B cell (primary cell): ENCODE measurements at regions not wholly inside any gene's neighbourhood (a gene's known extent, or its start where the extent isn't known, plus 50 kb on each side); places are given as distances from the start of the nearest gene placed in this dataset.

Experiments
- ATAC-seq: fragments of 200-7000 bp; cut with Tn5 transposase; one replicate; pipeline ENCODE4 v1.10.0; 2021; ENCODE audit warnings: low read depth, mild to moderate bottlenecking, moderate number of reproducible peaks, moderate library complexity
- CTCF ChIA-PET: fragments of 350-600 bp; sonication (Branson Sonifier 250); formaldehyde crosslinking; loops from one replicate; lab custom pipeline; 2021; ENCODE audit warnings: antibody characterized with exemption, inconsistent platforms; lab: Charles Lee
- POLR2A ChIA-PET: fragments of 350-600 bp; sonication (Branson Sonifier 250); formaldehyde crosslinking; loops from one replicate; lab custom pipeline; 2021; ENCODE audit warnings: antibody characterized with exemption; lab: Charles Lee
- DNase-seq: peaks from one replicate; pipeline ENCODE4 v3.0.0; 2013
- H2AFZ ChIP-seq: 2 replicates; pipeline ENCODE4 v1.6.1; 2012; ENCODE audit warnings: mild to moderate bottlenecking, low read depth, low read length; ENCODE audit not compliant: insufficient read depth, poor library complexity, severe bottlenecking
- H3K27ac ChIP-seq, 2 donors: 1 replicate in 1 of 2; 2 replicates in 1 of 2; pipeline ENCODE4 v1.5.1; 2012 to 2013; ENCODE audit warnings: low read length in 2 of 2, mild to moderate bottlenecking in 2 of 2, moderate library complexity in 1 of 2
- H3K27me3 ChIP-seq, 4 experiments: fragments of 200-600 bp in 1 of 4; sonication (generic) in 1 of 4; replicated peaks in 1 of 4; 1 replicate in 2 of 4; 2 replicates in 2 of 4; pipeline versions ENCODE4 v1.6.1 to v1.7.0; 2013 to 2016; ENCODE audit warnings: low read length in 3 of 4, mild to moderate bottlenecking in 2 of 4, mixed read lengths in 1 of 4, moderate library complexity in 1 of 4; ENCODE audit not compliant: insufficient read depth in 4 of 4, control insufficient read depth in 3 of 4; ENCODE audit errors: control extremely low read depth in 1 of 4
- H3K36me3 ChIP-seq, 2 experiments: replicated peaks in 1 of 2; 1 replicate in 1 of 2; 2 replicates in 1 of 2; pipeline versions ENCODE4 v1.6.1 to v1.7.1; 2013; ENCODE audit warnings: low read length in 1 of 2; ENCODE audit not compliant: insufficient read depth in 2 of 2, control insufficient read depth in 1 of 2; ENCODE audit errors: control extremely low read depth in 1 of 2, extremely low read depth in 1 of 2
- H3K4me1 ChIP-seq, 2 donors: fragments of 200-600 bp in 1 of 2; sonication (generic) in 1 of 2; 1 replicate in 1 of 2; 2 replicates in 1 of 2; pipeline versions ENCODE4 v1.5.1 to v1.6.1; 2013 to 2017; ENCODE audit warnings: low read length in 2 of 2; ENCODE audit not compliant: control insufficient read depth in 2 of 2, insufficient read depth in 2 of 2
- H3K4me2 ChIP-seq: replicated peaks from 2 replicates; pipeline ENCODE3; 2012; ENCODE audit warnings: mild to moderate bottlenecking, low read depth, low read length; ENCODE audit not compliant: poor library complexity, severe bottlenecking
- H3K4me3 ChIP-seq, 5 experiments: fragments of 200-600 bp in 1 of 5; sonication (generic) in 1 of 5; 1 replicate in 3 of 5; 2 replicates in 2 of 5; pipeline versions ENCODE4 v1.5.1 to v1.7.0; 2011 to 2016; ENCODE audit warnings: low read length in 4 of 5, mild to moderate bottlenecking in 4 of 5, low read depth in 2 of 5, control low read depth in 1 of 5, moderate library complexity in 1 of 5; ENCODE audit not compliant: insufficient read depth in 1 of 5; ENCODE audit errors: control extremely low read depth in 1 of 5, extremely low read depth in 1 of 5
- H3K79me2 ChIP-seq: fragments of 200-600 bp; sonication (generic); one replicate; pipeline ENCODE4 v1.6.0; 2016; ENCODE audit warnings: low read length; ENCODE audit not compliant: control insufficient read depth, insufficient read depth
- H3K9ac ChIP-seq: fragments of 200-600 bp; sonication (generic); 2 replicates; pipeline ENCODE4 v1.6.1; 2017; ENCODE audit warnings: mild to moderate bottlenecking, low read length, moderate library complexity
- H3K9me3 ChIP-seq, 3 donors: one replicate each; pipeline versions ENCODE4 v1.6.1 to v1.7.1; 2013; ENCODE audit warnings: low read length in 2 of 3; ENCODE audit not compliant: control insufficient read depth in 2 of 3, insufficient read depth in 1 of 3; ENCODE audit errors: control extremely low read depth in 1 of 3
- H4K20me1 ChIP-seq: 2 replicates; pipeline ENCODE4 v1.6.0; 2012; ENCODE audit warnings: mild to moderate bottlenecking, low read length; ENCODE audit not compliant: insufficient read depth, control insufficient read depth, poor library complexity, severe bottlenecking
- H3K27ac Mint-ChIP-seq: one replicate; pipeline ENCODE4 v1.8.0; 2021; ENCODE audit warnings: mixed read lengths
- H3K27me3 Mint-ChIP-seq: one replicate; pipeline ENCODE4 v1.8.0; 2021; ENCODE audit warnings: mixed read lengths
- H3K4me1 Mint-ChIP-seq: one replicate; pipeline ENCODE4 v1.8.0; 2021; ENCODE audit warnings: mixed read lengths
- H3K4me3 Mint-ChIP-seq: one replicate; pipeline ENCODE4 v1.8.0; 2021; ENCODE audit warnings: mixed read lengths
- H3K9me3 Mint-ChIP-seq: one replicate; pipeline ENCODE4 v1.8.0; 2022; ENCODE audit warnings: mixed read lengths; ENCODE audit not compliant: insufficient read depth
- CTCF ChIP-seq: fragments of 200-600 bp; IDR thresholded peaks from one replicate; pipeline ENCODE4 v1.8.0; 2022; ENCODE audit warnings: antibody characterized with exemption, mild to moderate bottlenecking
- EZH2 ChIP-seq: IDR thresholded peaks from 2 replicates; pipeline ENCODE4 v1.6.1; 2012; ENCODE audit warnings: borderline replicate concordance, low read depth, mild to moderate bottlenecking, moderate library complexity, low read length; ENCODE audit not compliant: insufficient read depth, poor library complexity, severe bottlenecking
- WGBS: methylation state at CpG from one replicate; pipeline ENCODE4 v1.1.5; 2013; ENCODE audit warnings: missing lambda C conversion rate; ENCODE audit not compliant: insufficient coverage; 5-methylcytosine and 5-hydroxymethylcytosine counted together
- intact Hi-C: fragments of 100-400 bp; cut with micrococcal nuclease; formaldehyde crosslinking; loops from one replicate; pipeline ENCODE4 v1.10.0; 2022

- no peak overlapping the region for H2AFZ ChIP-seq
- Mint-ChIP-seq H3K27me3 (no peaks in the 10 kb centered on the region), H3K9me3 (peaks cover 3% of the 10 kb centered on the region), H3K27ac (no peak overlapping the region), H3K4me1 (no peaks in the 10 kb centered on the region), H3K4me3 (no peak overlapping the region)
- no peak for DNase-seq
- no peaks in the 10 kb centered on the region for H4K20me1 ChIP-seq
- intact Hi-C loops: no loop called here
- CTCF ChIA-PET: no interaction called here
- no peaks in the 10 kb centered on the region for H3K79me2 ChIP-seq
- no peak overlapping the region for H3K4me3 ChIP-seq
- WGBS: no CpG with 5 or more reads among the region's 1 CpG
- no peaks in the 10 kb centered on the region for H3K9me3 ChIP-seq
- POLR2A ChIA-PET: no interaction called here
- TF ChIP-seq CTCF (no peak), EZH2 (no peak)
- no peak overlapping the region for H3K27ac ChIP-seq
- no peaks in the 10 kb centered on the region for H3K4me1 ChIP-seq
- no peak overlapping the region for H3K4me2 ChIP-seq
- H3K9ac ChIP-seq: no peak overlapping the region
- no peaks in the 10 kb centered on the region for H3K27me3 ChIP-seq
- H3K36me3 ChIP-seq: no peaks in the 10 kb centered on the region
- no peak for ATAC-seq
These were observed 204.1 kb upstream of the VRK2 start for GRCh38 chr2:57842531-57842930.

- intact Hi-C loops: no loop called here
- POLR2A ChIA-PET: no interaction called here
- CTCF ChIA-PET: no interaction called here
- H4K20me1 ChIP-seq: no peaks in the 10 kb centered on the region
- H3K4me1 Mint-ChIP-seq: no peaks in the 10 kb centered on the region
- H3K4me1 ChIP-seq: no peaks in the 10 kb centered on the region
- H3K9me3 ChIP-seq: no peaks in the 10 kb centered on the region
- no peak overlapping the region for H3K4me3 Mint-ChIP-seq
- no peaks in the 10 kb centered on the region for H3K27me3 ChIP-seq
- H3K4me3 ChIP-seq: no peak overlapping the region
- no peak overlapping the region for H3K9ac ChIP-seq
- no peak overlapping the region for H3K4me2 ChIP-seq
- ATAC-seq (no peak), DNase-seq (no peak)
- no peaks in the 10 kb centered on the region for H3K36me3 ChIP-seq
- no peak overlapping the region for H3K27ac Mint-ChIP-seq
- WGBS: 74% methylated on average over 3 of the region's 3 CpGs
- H3K27ac ChIP-seq: no peak overlapping the region
- H2AFZ ChIP-seq: no peak overlapping the region
- no peaks in the 10 kb centered on the region for H3K79me2 ChIP-seq
- no peaks in the 10 kb centered on the region for H3K27me3 Mint-ChIP-seq
- TF ChIP-seq CTCF (no peak), EZH2 (no peak)
- peaks cover 3% of the 10 kb centered on the region for H3K9me3 Mint-ChIP-seq
These were observed 203.4 kb upstream of the VRK2 start for GRCh38 chr2:57843158-57843557.
